CD14-positive monocyte (primary cell): ENCODE measurements at regions not wholly inside any gene's neighbourhood (a gene's known extent, or its start where the extent isn't known, plus 50 kb on each side); places are given as distances from the start of the nearest gene placed in this dataset.

Source experiments
- DNase-seq, 3 donors: peaks; one replicate each; pipeline ENCODE4 v3.0.0-alpha.2; 2011 to 2022
- H2AFZ ChIP-seq: 2 replicates; pipeline ENCODE4 v1.6.0; 2012; ENCODE audit warnings: mild to moderate bottlenecking, low read depth, low read length, inconsistent platforms; ENCODE audit not compliant: insufficient read depth, poor library complexity, severe bottlenecking
- H3K27ac ChIP-seq, 2 donors: 1 replicate in 1 of 2; 2 replicates in 1 of 2; pipeline ENCODE4 v1.5.1; 2012 to 2013; ENCODE audit warnings: low read length in 2 of 2, control low read depth in 1 of 2, inconsistent platforms in 1 of 2, low read depth in 1 of 2, mild to moderate bottlenecking in 1 of 2
- H3K27me3 ChIP-seq, 2 donors: one replicate each; pipeline versions ENCODE4 v1.6.0 to v1.6.1; 2011 to 2013; ENCODE audit warnings: low read length in 2 of 2; ENCODE audit not compliant: control insufficient read depth in 2 of 2, insufficient read depth in 2 of 2
- H3K36me3 ChIP-seq, 2 donors: replicated peaks in 1 of 2; 1 replicate in 1 of 2; 2 replicates in 1 of 2; pipeline versions ENCODE4 v1.5.1 to v1.6.1; 2012 to 2013; ENCODE audit warnings: low read length in 2 of 2, control low read depth in 1 of 2, inconsistent platforms in 1 of 2, mild to moderate bottlenecking in 1 of 2; ENCODE audit not compliant: insufficient read depth in 2 of 2, control insufficient read depth in 1 of 2
- H3K4me1 ChIP-seq, 2 donors: 1 replicate in 1 of 2; 2 replicates in 1 of 2; pipeline versions ENCODE4 v1.5.1 to v1.6.1; 2012 to 2013; ENCODE audit warnings: low read length in 2 of 2, control low read depth in 1 of 2, inconsistent platforms in 1 of 2, mild to moderate bottlenecking in 1 of 2, moderate library complexity in 1 of 2; ENCODE audit not compliant: insufficient read depth in 2 of 2, control insufficient read depth in 1 of 2
- H3K4me2 ChIP-seq: replicated peaks from 2 replicates; pipeline ENCODE3; 2012; ENCODE audit warnings: low read length, moderate library complexity, mild to moderate bottlenecking; ENCODE audit not compliant: poor library complexity, severe bottlenecking; ENCODE audit errors: extremely low read depth
- H3K4me3 ChIP-seq, 3 experiments: fragments of 200-600 bp in 1 of 3; sonication (generic) in 1 of 3; replicated peaks in 1 of 3; 1 replicate in 2 of 3; 2 replicates in 1 of 3; pipeline ENCODE4 v1.5.1; 2011 to 2013; ENCODE audit warnings: low read length in 3 of 3, mild to moderate bottlenecking in 3 of 3, control low read depth in 2 of 3, low read depth in 2 of 3, inconsistent platforms in 1 of 3, moderate library complexity in 1 of 3
- H3K79me2 ChIP-seq: 2 replicates; pipeline ENCODE4 v1.6.0; 2012; ENCODE audit warnings: mild to moderate bottlenecking, control low read depth, inconsistent platforms, low read length, moderate library complexity; ENCODE audit not compliant: insufficient read depth
- H3K9ac ChIP-seq: 2 replicates; pipeline ENCODE4 v1.6.0; 2017; ENCODE audit warnings: low read length, mild to moderate bottlenecking; ENCODE audit not compliant: insufficient read depth, poor library complexity, severe bottlenecking
- H3K9me3 ChIP-seq, 2 donors: replicated peaks in 1 of 2; 1 replicate in 1 of 2; 2 replicates in 1 of 2; pipeline versions ENCODE4 v1.5.1 to v1.6.1; 2012 to 2013; ENCODE audit warnings: low read length in 2 of 2, control low read depth in 1 of 2; ENCODE audit not compliant: control insufficient read depth in 1 of 2, insufficient read depth in 1 of 2
- H4K20me1 ChIP-seq: 2 replicates; pipeline ENCODE4 v1.6.0; 2012; ENCODE audit warnings: mild to moderate bottlenecking, low read length, control low read depth, moderate library complexity; ENCODE audit not compliant: insufficient read depth
- H3K27ac Mint-ChIP-seq, 7 donors: one replicate each; pipeline ENCODE4 v1.8.0; 2020; ENCODE audit warnings: mild to moderate bottlenecking in 7 of 7, mixed read lengths in 7 of 7, moderate library complexity in 6 of 7, inconsistent platforms in 2 of 7
- H3K27me3 Mint-ChIP-seq, 3 donors: one replicate each; pipeline ENCODE4 v1.8.0; 2021 to 2022; ENCODE audit warnings: low read depth in 3 of 3, mild to moderate bottlenecking in 3 of 3, mixed read lengths in 3 of 3, moderate library complexity in 3 of 3, inconsistent platforms in 1 of 3
- H3K36me3 Mint-ChIP-seq, 2 donors: one replicate each; pipeline ENCODE4 v1.8.0; 2020; ENCODE audit warnings: mixed read lengths in 2 of 2, inconsistent platforms in 1 of 2, mild to moderate bottlenecking in 1 of 2
- H3K4me1 Mint-ChIP-seq: one replicate; pipeline ENCODE4 v1.8.0; 2020; ENCODE audit warnings: mild to moderate bottlenecking, mixed read lengths
- H3K4me3 Mint-ChIP-seq, 2 donors: one replicate each; pipeline ENCODE4 v1.8.0; 2020; ENCODE audit warnings: mild to moderate bottlenecking in 2 of 2, mixed read lengths in 2 of 2, moderate library complexity in 1 of 2
- H3K9me3 Mint-ChIP-seq, 7 donors: one replicate each; pipeline ENCODE4 v1.8.0; 2020 to 2022; ENCODE audit warnings: mixed read lengths in 7 of 7, mild to moderate bottlenecking in 6 of 7, moderate library complexity in 6 of 7, inconsistent platforms in 2 of 7
- WGBS: methylation state at CpG from one replicate; pipeline ENCODE4 v1.1.5; 2013; ENCODE audit warnings: missing lambda C conversion rate; ENCODE audit not compliant: insufficient coverage; 5-methylcytosine and 5-hydroxymethylcytosine counted together
- intact Hi-C, 2 donors: fragments of 100-400 bp; cut with micrococcal nuclease; formaldehyde crosslinking; loops; one replicate each; pipeline versions ENCODE4 v1.15.0 to v1.15.1; 2023
- TF ChIP-seq, protein P1 (sequence below): fragments of 200-600 bp; IDR thresholded peaks from one replicate; pipeline ENCODE4 v1.8.0; 2022; ENCODE audit warnings: antibody characterized with exemption, mild to moderate bottlenecking

DNA sequence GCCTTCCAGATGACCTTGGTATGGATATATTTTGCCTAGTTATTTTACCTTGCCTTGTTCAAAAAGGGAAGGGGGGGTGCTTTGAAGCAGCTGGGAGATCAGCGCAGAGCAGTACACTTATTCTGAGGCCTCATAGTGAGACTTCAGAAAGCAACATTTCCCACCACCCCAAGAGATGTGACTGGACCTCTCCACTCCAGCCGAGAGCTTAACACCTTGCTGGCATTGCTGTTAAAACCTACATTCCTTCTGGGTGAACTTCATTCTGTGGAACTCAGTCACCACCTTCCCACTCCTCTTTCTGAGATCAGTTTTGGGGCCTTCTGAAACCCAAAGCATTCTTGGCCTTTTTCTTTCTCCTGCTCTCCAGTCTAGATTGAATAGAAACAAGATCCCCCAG, 148.7 kb downstream of the BARHL2 start:
- H3K36me3 Mint-ChIP-seq, result no peaks in the 10 kb centered on the region
- H3K27ac ChIP-seq, result no peak overlapping the region
- TF ChIP-seq, protein P1, sequence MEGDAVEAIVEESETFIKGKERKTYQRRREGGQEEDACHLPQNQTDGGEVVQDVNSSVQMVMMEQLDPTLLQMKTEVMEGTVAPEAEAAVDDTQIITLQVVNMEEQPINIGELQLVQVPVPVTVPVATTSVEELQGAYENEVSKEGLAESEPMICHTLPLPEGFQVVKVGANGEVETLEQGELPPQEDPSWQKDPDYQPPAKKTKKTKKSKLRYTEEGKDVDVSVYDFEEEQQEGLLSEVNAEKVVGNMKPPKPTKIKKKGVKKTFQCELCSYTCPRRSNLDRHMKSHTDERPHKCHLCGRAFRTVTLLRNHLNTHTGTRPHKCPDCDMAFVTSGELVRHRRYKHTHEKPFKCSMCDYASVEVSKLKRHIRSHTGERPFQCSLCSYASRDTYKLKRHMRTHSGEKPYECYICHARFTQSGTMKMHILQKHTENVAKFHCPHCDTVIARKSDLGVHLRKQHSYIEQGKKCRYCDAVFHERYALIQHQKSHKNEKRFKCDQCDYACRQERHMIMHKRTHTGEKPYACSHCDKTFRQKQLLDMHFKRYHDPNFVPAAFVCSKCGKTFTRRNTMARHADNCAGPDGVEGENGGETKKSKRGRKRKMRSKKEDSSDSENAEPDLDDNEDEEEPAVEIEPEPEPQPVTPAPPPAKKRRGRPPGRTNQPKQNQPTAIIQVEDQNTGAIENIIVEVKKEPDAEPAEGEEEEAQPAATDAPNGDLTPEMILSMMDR, result no peak
- no peaks in the 10 kb centered on the region for H3K36me3 ChIP-seq
- H3K27me3 ChIP-seq, result no peaks in the 10 kb centered on the region
- H3K9me3 Mint-ChIP-seq, result peaks cover 0 to 7% (median 2%) of the 10 kb centered on the region in 7 donors
- no peaks in the 10 kb centered on the region for H3K4me1 ChIP-seq
- H3K4me3 Mint-ChIP-seq, result no peak overlapping the region
- H3K27me3 Mint-ChIP-seq, result peaks cover 0 to 9% (median 7%) of the 10 kb centered on the region in 3 donors
- no peaks in the 10 kb centered on the region for H4K20me1 ChIP-seq
- H3K4me1 Mint-ChIP-seq, result no peaks in the 10 kb centered on the region
- no peak for DNase-seq
- intact Hi-C loops, result no loop called here
- H2AFZ ChIP-seq, result no peak overlapping the region
- H3K9ac ChIP-seq, result no peak overlapping the region
- no peak overlapping the region for H3K27ac Mint-ChIP-seq
- no peak overlapping the region for H3K4me2 ChIP-seq
- no peak overlapping the region for H3K4me3 ChIP-seq
- no peaks in the 10 kb centered on the region for H3K9me3 ChIP-seq
- WGBS, result 67% methylated on average over 1 of the region's 2 CpGs
- no peaks in the 10 kb centered on the region for H3K79me2 ChIP-seq

DNA sequence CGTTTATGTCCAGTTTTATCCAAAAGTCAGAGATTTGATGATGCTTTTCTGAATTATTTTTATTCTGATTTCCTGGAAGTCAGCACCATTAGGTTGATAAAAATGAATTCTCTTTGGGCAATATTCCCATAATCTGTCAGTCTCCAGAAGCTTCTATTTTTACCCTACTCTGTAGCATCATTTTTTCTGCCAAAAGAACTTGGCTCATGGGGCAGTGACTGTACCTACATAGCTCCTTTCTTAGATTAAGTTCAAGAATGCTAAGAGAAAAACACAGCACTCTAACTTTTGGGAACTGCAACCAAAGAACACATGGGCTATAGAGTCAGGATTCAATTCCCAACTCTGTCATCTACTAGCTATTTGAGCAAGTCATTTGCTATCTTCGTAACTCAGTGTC, 152.9 kb downstream of the BARHL2 start:
- no peaks in the 10 kb centered on the region for H3K9me3 Mint-ChIP-seq
- H3K27me3 ChIP-seq, result no peaks in the 10 kb centered on the region
- H3K36me3 ChIP-seq, result no peaks in the 10 kb centered on the region
- intact Hi-C loops, result no loop called here
- peaks cover 2 to 10% (median 5%) of the 10 kb centered on the region in 3 donors for H3K27me3 Mint-ChIP-seq
- no peaks in the 10 kb centered on the region for H3K36me3 Mint-ChIP-seq
- no peak overlapping the region for H3K4me2 ChIP-seq
- H3K4me3 ChIP-seq, result no peak overlapping the region
- H3K27ac Mint-ChIP-seq, result no peak overlapping the region
- no peaks in the 10 kb centered on the region for H3K4me1 Mint-ChIP-seq
- no peaks in the 10 kb centered on the region for H4K20me1 ChIP-seq
- H3K4me3 Mint-ChIP-seq, result no peak overlapping the region
- no peak for DNase-seq
- no CpG with 5 or more reads among the region's 2 CpGs for WGBS
- H3K9ac ChIP-seq, result no peak overlapping the region
- H3K4me1 ChIP-seq, result no peaks in the 10 kb centered on the region
- TF ChIP-seq, protein P1, result no peak
- H3K9me3 ChIP-seq, result no peaks in the 10 kb centered on the region
- no peak overlapping the region for H2AFZ ChIP-seq
- H3K27ac ChIP-seq, result no peak overlapping the region
- no peaks in the 10 kb centered on the region for H3K79me2 ChIP-seq
